Upper lobe of left lung (tissue), 6 donors: ENCODE measurements at regions not wholly inside any gene's neighbourhood (a gene's known extent, or its start where the extent isn't known, plus 50 kb on each side); places are given as distances from the start of the nearest gene placed in this dataset.

Experiments used
- ATAC-seq, 2 donors: fragments of 200-7000 bp; cut with Tn5 transposase; one replicate each; pipeline ENCODE4 v1.9.1; 2022; ENCODE audit warnings: mild to moderate bottlenecking in 2 of 2, moderate library complexity in 2 of 2; ENCODE audit not compliant: low FRiP score in 2 of 2
- DNase-seq, 2 donors: peaks; one replicate each; pipeline ENCODE4 v3.0.0-alpha.2; 2019 to 2020
- H3K27ac ChIP-seq, 4 donors: fragments of 200-600 bp; sonication (generic); one replicate each; pipeline ENCODE4 v1.5.1; 2016 to 2019
- H3K27me3 ChIP-seq, 4 donors: fragments of 200-600 bp; sonication (generic); one replicate each; pipeline ENCODE4 v1.5.1; 2017 to 2019
- H3K36me3 ChIP-seq, 4 donors: fragments of 200-600 bp; sonication (generic); one replicate each; pipeline ENCODE4 v1.5.1; 2016 to 2019
- H3K4me1 ChIP-seq, 4 donors: fragments of 200-600 bp; sonication (generic); one replicate each; pipeline ENCODE4 v1.5.1; 2018 to 2019
- H3K4me3 ChIP-seq, 4 donors: fragments of 200-600 bp; sonication (generic); one replicate each; pipeline ENCODE4 v1.5.1; 2017 to 2019; ENCODE audit warnings: mild to moderate bottlenecking in 2 of 4, moderate library complexity in 1 of 4
- H3K9me3 ChIP-seq, 4 donors: fragments of 200-600 bp; sonication (generic); one replicate each; pipeline ENCODE4 v1.5.1; 2018 to 2019
- EP300 ChIP-seq, 4 donors: sonication (generic); formaldehyde crosslinking; IDR thresholded peaks; one replicate each; pipeline ENCODE4 v1.5.1; 2017; ENCODE audit warnings: antibody characterized with exemption in 4 of 4, control low read depth in 2 of 4
- POLR2A ChIP-seq, 4 donors: fragments of 450-650 bp; IDR thresholded peaks; one replicate each; pipeline ENCODE4 v1.5.1; 2016 to 2017; ENCODE audit warnings: antibody characterized with exemption in 4 of 4, mild to moderate bottlenecking in 2 of 4
- POLR2AphosphoS5 ChIP-seq, 2 donors: sonication (generic); formaldehyde crosslinking; IDR thresholded peaks; one replicate each; pipeline ENCODE4 v1.5.1; 2017; ENCODE audit warnings: antibody characterized with exemption in 2 of 2
- WGBS, 2 donors: methylation state at CpG; one replicate each; pipeline ENCODE4 v1.1.5; 2017 to 2018; 5-methylcytosine and 5-hydroxymethylcytosine counted together
- TF ChIP-seq, protein P1 (sequence below), 6 experiments: fragments of 450-650 bp in 4 of 6; fragments of 200-600 bp in 2 of 6; sonication (generic) in 2 of 6; IDR thresholded peaks; one replicate each; pipeline ENCODE4 v1.5.1; 2016 to 2019; ENCODE audit warnings: antibody characterized with exemption in 6 of 6
- donor health status: DM: no; HTN: no; CAD: no; lungs with moderate emphysema.
- donor health status: DM: no; HTN: yes; CAD: no; lungs with severe emphysema.

- WGBS, 2 donors, result 14 to 23% methylated on average over 3 of the region's 3 CpGs
- H3K27me3 ChIP-seq, result no peaks in the 10 kb centered on the region
- H3K4me3 ChIP-seq, result no peak overlapping the region
- TF ChIP-seq, protein P1, sequence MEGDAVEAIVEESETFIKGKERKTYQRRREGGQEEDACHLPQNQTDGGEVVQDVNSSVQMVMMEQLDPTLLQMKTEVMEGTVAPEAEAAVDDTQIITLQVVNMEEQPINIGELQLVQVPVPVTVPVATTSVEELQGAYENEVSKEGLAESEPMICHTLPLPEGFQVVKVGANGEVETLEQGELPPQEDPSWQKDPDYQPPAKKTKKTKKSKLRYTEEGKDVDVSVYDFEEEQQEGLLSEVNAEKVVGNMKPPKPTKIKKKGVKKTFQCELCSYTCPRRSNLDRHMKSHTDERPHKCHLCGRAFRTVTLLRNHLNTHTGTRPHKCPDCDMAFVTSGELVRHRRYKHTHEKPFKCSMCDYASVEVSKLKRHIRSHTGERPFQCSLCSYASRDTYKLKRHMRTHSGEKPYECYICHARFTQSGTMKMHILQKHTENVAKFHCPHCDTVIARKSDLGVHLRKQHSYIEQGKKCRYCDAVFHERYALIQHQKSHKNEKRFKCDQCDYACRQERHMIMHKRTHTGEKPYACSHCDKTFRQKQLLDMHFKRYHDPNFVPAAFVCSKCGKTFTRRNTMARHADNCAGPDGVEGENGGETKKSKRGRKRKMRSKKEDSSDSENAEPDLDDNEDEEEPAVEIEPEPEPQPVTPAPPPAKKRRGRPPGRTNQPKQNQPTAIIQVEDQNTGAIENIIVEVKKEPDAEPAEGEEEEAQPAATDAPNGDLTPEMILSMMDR (IDR thresholded peaks at IDR 0.05), result no peak
- TF ChIP-seq POLR2A (IDR thresholded peaks at IDR 0.05) (no peak), EP300 (IDR thresholded peaks at IDR 0.05) (no peak), POLR2AphosphoS5 (IDR thresholded peaks at IDR 0.05) (no peak)
- no peaks in the 10 kb centered on the region for H3K4me1 ChIP-seq
- DNase-seq (no peak), ATAC-seq (no peak)
- H3K9me3 ChIP-seq, result no peaks in the 10 kb centered on the region
- H3K27ac ChIP-seq, result no peak overlapping the region
- no peaks in the 10 kb centered on the region for H3K36me3 ChIP-seq
Observed at GRCh38 chr6:98498866-98499265, 335.5 kb upstream of the POU3F2 start.

DNA sequence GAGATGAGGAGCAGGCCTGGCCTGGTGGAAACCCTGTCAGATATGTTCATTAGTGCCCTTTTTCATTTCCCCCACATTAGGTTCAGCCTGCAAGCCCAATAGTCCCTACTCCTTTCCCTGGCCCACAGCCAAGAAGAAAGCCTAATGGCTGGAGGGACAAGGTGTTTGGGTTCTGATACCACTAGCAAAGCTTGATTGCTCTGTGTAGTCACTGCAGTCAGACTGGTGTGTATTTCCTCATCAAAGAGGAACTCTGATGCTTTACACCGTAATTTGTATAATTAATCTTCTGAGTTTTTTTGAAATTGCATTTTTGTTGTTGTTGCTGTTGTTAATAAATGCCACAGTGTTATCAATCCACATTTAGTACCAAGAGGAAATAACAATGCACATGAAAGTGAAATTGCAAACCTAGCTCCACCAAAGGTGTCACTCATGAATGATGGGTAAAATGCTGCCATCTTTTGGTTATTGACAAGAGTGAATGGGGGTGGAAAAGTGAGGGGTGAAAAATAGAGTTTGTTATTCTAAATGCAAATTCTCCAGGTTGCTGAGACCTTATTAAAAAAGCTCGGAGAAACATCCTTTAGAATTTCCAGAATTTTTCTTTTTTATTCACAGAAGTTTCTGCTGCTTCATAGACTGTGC is 320.2 kb upstream of the POU3F2 start:
- ATAC-seq, result no peak
- H3K36me3 ChIP-seq, result no peaks in the 10 kb centered on the region
- no peak overlapping the region for H3K4me3 ChIP-seq
- H3K27me3 ChIP-seq, result no peaks in the 10 kb centered on the region
- no peaks in the 10 kb centered on the region for H3K4me1 ChIP-seq
- H3K9me3 ChIP-seq, result no peaks in the 10 kb centered on the region
- TF ChIP-seq POLR2AphosphoS5 (IDR thresholded peaks at IDR 0.05) (no peak), EP300 (IDR thresholded peaks at IDR 0.05) (no peak), POLR2A (IDR thresholded peaks at IDR 0.05) (no peak)
- TF ChIP-seq, protein P1 (IDR thresholded peaks at IDR 0.05), result no peak
- no peak overlapping the region for H3K27ac ChIP-seq
- 70 to 74% methylated on average over 2 of the region's 2 CpGs for WGBS, 2 donors
- no peak for DNase-seq

GRCh38 chr6:98514796-98515195 is 319.6 kb upstream of the POU3F2 start:
- WGBS, 2 donors, result 80 to 89% methylated on average over 1 of the region's 1 CpG
- Histone ChIP-seq H3K9me3 (no peaks in the 10 kb centered on the region), H3K4me1 (no peaks in the 10 kb centered on the region), H3K27ac (no peak overlapping the region), H3K4me3 (no peak overlapping the region), H3K27me3 (no peaks in the 10 kb centered on the region), H3K36me3 (no peaks in the 10 kb centered on the region)
- ATAC-seq, result no peak
- no peak for TF ChIP-seq POLR2AphosphoS5 (IDR thresholded peaks at IDR 0.05)
- TF ChIP-seq, protein P1 (IDR thresholded peaks at IDR 0.05), result no peak
- no peak for TF ChIP-seq EP300 (IDR thresholded peaks at IDR 0.05)
- no peak for TF ChIP-seq POLR2A (IDR thresholded peaks at IDR 0.05)
- DNase-seq, result no peak

DNA sequence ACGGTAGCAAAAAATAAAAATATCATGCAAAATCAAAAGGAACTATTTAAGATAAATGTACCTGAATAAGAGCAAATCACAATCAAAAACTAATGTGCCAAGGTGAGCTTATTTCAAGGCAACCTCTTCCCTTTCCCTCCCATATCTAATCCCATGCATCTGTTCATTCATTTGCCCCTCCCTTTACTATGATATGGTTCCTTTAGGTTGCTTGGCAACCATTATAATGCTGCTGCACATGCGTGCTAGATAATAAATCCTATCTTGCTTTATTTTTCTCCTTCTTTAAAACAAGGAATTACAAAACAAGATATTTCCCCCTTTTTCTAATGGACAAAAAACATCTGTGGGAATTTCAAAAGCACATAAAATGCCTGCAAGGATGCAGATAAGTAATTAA is 318.2 kb upstream of the POU3F2 start:
- DNase-seq (no peak), ATAC-seq (no peak)
- Histone ChIP-seq H3K36me3 (no peaks in the 10 kb centered on the region), H3K4me1 (no peaks in the 10 kb centered on the region), H3K27me3 (no peaks in the 10 kb centered on the region), H3K4me3 (no peak overlapping the region), H3K9me3 (no peaks in the 10 kb centered on the region), H3K27ac (no peak overlapping the region)
- WGBS, 2 donors, result 65% methylated on average over 2 of the region's 2 CpGs
- TF ChIP-seq, protein P1 (IDR thresholded peaks at IDR 0.05), result no peak
- TF ChIP-seq POLR2AphosphoS5 (IDR thresholded peaks at IDR 0.05) (no peak), POLR2A (IDR thresholded peaks at IDR 0.05) (no peak), EP300 (IDR thresholded peaks at IDR 0.05) (no peak)

GRCh38 chr6:98516866-98517265 is 317.5 kb upstream of the POU3F2 start:
- no peak for TF ChIP-seq POLR2A (IDR thresholded peaks at IDR 0.05)
- no peak for TF ChIP-seq POLR2AphosphoS5 (IDR thresholded peaks at IDR 0.05)
- Histone ChIP-seq H3K4me3 (no peak overlapping the region), H3K27ac (no peak overlapping the region), H3K9me3 (no peaks in the 10 kb centered on the region), H3K27me3 (no peaks in the 10 kb centered on the region), H3K36me3 (no peaks in the 10 kb centered on the region), H3K4me1 (no peaks in the 10 kb centered on the region)
- DNase-seq (no peak), ATAC-seq (no peak)
- 40 to 41% methylated on average over 4 of the region's 4 CpGs for whole genome bisulfite sequencing, 2 donors
